ENCODE measurements at regions not wholly inside any gene's neighbourhood (a gene's known extent, or its start where the extent isn't known, plus 50 kb on each side); places are given as distances from the start of the nearest gene placed in this dataset.

GRCh38 chr10:32161586-32161985, 105.4 kb upstream of the KIF5B start:
- TF ChIP-seq LEF1 (IDR thresholded peaks at IDR 0.05) (no peak), ZNF184 (CRISPR knock-in tag; IDR thresholded peaks at IDR 0.05) (no peak), ZNF57 (CRISPR knock-in tag; IDR thresholded peaks at IDR 0.05) (no peak), TAF15 (IDR thresholded peaks at IDR 0.05; ENCODE audit: low read depth, low read length) (no peak), ZBTB9 (CRISPR knock-in tag; IDR thresholded peaks at IDR 0.05) (no peak), CLOCK (CRISPR knock-in tag; IDR thresholded peaks at IDR 0.05; ENCODE audit: borderline replicate concordance) (no peak)
- no peak for ATAC-seq
- Histone ChIP-seq H3K4me1 (replicated peaks in 1 of 2; ENCODE audit: control insufficient read depth in 2 of 2, insufficient read depth in 2 of 2, low read length in 2 of 2) (no peaks in the 10 kb centered on the region; a peak in 1 of 5 replicates), H3K27me3 (ENCODE audit: control insufficient read depth in 2 of 2, insufficient read depth in 2 of 2, low read length in 2 of 2) (peaks cover 36 to 56% of the 10 kb centered on the region in 2 experiments), H4K20me1 (replicated peaks; ENCODE audit: control insufficient read depth, insufficient read depth, low read length) (no peaks in the 10 kb centered on the region), H3K9ac (ENCODE audit: insufficient read depth in 1 of 2, low read depth in 2 of 2, low read length in 2 of 2) (no peak overlapping the region), H3K27ac (ENCODE audit: extremely low read depth, low read depth, low read length) (no peak overlapping the region), H3K36me3 (ENCODE audit: control insufficient read depth, insufficient read depth, low read length) (no peaks in the 10 kb centered on the region), H3K79me2 (ENCODE audit: control insufficient read depth, insufficient read depth, low read length) (no peaks in the 10 kb centered on the region), H3K4me2 (ENCODE audit: insufficient read depth, low read length) (no peak overlapping the region), H2AFZ (ENCODE audit: low read depth, low read length) (no peak overlapping the region), H3K9me1 (ENCODE audit: control insufficient read depth, insufficient read depth, low read length) (no peaks in the 10 kb centered on the region), H3K4me3 (no peak overlapping the region), H3K9me3 (replicated peaks; ENCODE audit: control insufficient read depth, insufficient read depth, low read depth, low read length) (no peaks in the 10 kb centered on the region)
- POLR2A ChIA-PET: no interaction called here
- no peak for FAIRE-seq
- in situ Hi-C loops (cut with MboI) (no loop called here), intact Hi-C loops (cut with micrococcal nuclease) (no loop called here)
- BruUV-seq (replicated peaks): no TSS peak
- CTCF ChIA-PET (ENCODE audit: low intra/inter-chr PET ratio): no interaction called here
- DNase-seq (ENCODE audit: extremely low read depth in 1 of 4, low spot score in 3 of 4): no peak
- WGBS (ENCODE audit: insufficient coverage, low coverage, missing lambda C conversion rate): 7% methylated on average over 8 of the region's 8 CpGs

Data from K562 (cell line).